ENCODE measurements at regions not wholly inside any gene's neighbourhood (a gene's known extent, or its start where the extent isn't known, plus 50 kb on each side); places are given as distances from the start of the nearest gene placed in this dataset.
"Not testable (repeated sequence)": the region's sequence is repeated elsewhere in the genome, so short reads cannot be mapped to it uniquely, and the experiment has no call there.

GRCh38 chr3:104947943-104948342 lies 418.8 kb upstream of the ALCAM start:
- TF ChIP-seq CTCF (IDR thresholded peaks at IDR 0.05; ENCODE audit: control extremely low read depth, extremely low read depth, low read depth, missing control alignments), result no peak
- POLR2A ChIA-PET, result no interaction called here
- CTCF ChIA-PET, result no interaction called here
- no peak for DNase-seq (ENCODE audit: extremely low spot score)

GRCh38 chr3:104949810-104950209 lies 416.9 kb upstream of the ALCAM start:
- CTCF ChIA-PET, result not testable (repeated sequence)

GRCh38 chr3:104951426-104951825 lies 415.3 kb upstream of the ALCAM start:
- POLR2A ChIA-PET, result no interaction called here
- no peak for TF ChIP-seq CTCF (IDR thresholded peaks at IDR 0.05; ENCODE audit: control extremely low read depth, extremely low read depth, low read depth, missing control alignments)
- CTCF ChIA-PET, result interaction anchor here (1.4 to 1.6 kb wide), 2 partner anchors 9 to 12 kb away, joined by 3 to 7 read pairs; no protein-coding TSS in a partner anchor
- no peak for DNase-seq (ENCODE audit: extremely low spot score)

More at GRCh38 chr3:104949810-104950209, 416.9 kb upstream of the ALCAM start:
- DNase-seq (ENCODE audit: extremely low spot score); POLR2A ChIA-PET: not testable (repeated sequence)

- no peak for TF ChIP-seq CTCF (IDR thresholded peaks at IDR 0.05; ENCODE audit: control extremely low read depth, extremely low read depth, low read depth, missing control alignments)
- DNase-seq (ENCODE audit: extremely low spot score), result no peak
- CTCF ChIA-PET, result interaction anchor here (1.4 to 1.6 kb wide), 2 partner anchors 10 to 13 kb away, joined by 3 to 7 read pairs; no protein-coding TSS in a partner anchor
- POLR2A ChIA-PET, result no interaction called here
Measured at GRCh38 chr3:104952146-104952972, 414.4 kb upstream of the ALCAM start.

- ChIA-PET POLR2A (no interaction called here), CTCF (no interaction called here)
- DNase-seq (ENCODE audit: extremely low spot score), result no peak
- TF ChIP-seq CTCF (IDR thresholded peaks at IDR 0.05; ENCODE audit: control extremely low read depth, extremely low read depth, low read depth, missing control alignments), result no peak
Measured at GRCh38 chr3:104956620-104957345, 409.9 kb upstream of the ALCAM start.

- TF ChIP-seq CTCF (IDR thresholded peaks at IDR 0.05; ENCODE audit: control extremely low read depth, extremely low read depth, low read depth, missing control alignments), result no peak
- ChIA-PET POLR2A (no interaction called here), CTCF (no interaction called here)
- no peak for DNase-seq (ENCODE audit: extremely low spot score)
Measured at GRCh38 chr3:104960579-104960978, 406.1 kb upstream of the ALCAM start.

- no peak for DNase-seq (ENCODE audit: extremely low spot score)
- no peak for TF ChIP-seq CTCF (IDR thresholded peaks at IDR 0.05; ENCODE audit: control extremely low read depth, extremely low read depth, low read depth, missing control alignments)
- ChIA-PET POLR2A (no interaction called here), CTCF (interaction anchor here (1.7 kb wide), 1 partner anchor 40 kb away, joined by 5 read pairs; no protein-coding TSS in a partner anchor)
Measured at GRCh38 chr3:104961851-104962250, 404.9 kb upstream of the ALCAM start.

All from GM10248 (cell line).